HG02885 (cell line): ENCODE measurements at regions not wholly inside any gene's neighbourhood (a gene's known extent, or its start where the extent isn't known, plus 50 kb on each side); places are given as distances from the start of the nearest gene placed in this dataset.

Experiments used
- ATAC-seq: cut with Tn5 transposase; IDR thresholded peaks from one replicate; pipeline ENCODE4 v1.9.1; 2021; ENCODE audit warnings: mild to moderate bottlenecking; ENCODE audit not compliant: unreplicated experiment, poor library complexity

DNA sequence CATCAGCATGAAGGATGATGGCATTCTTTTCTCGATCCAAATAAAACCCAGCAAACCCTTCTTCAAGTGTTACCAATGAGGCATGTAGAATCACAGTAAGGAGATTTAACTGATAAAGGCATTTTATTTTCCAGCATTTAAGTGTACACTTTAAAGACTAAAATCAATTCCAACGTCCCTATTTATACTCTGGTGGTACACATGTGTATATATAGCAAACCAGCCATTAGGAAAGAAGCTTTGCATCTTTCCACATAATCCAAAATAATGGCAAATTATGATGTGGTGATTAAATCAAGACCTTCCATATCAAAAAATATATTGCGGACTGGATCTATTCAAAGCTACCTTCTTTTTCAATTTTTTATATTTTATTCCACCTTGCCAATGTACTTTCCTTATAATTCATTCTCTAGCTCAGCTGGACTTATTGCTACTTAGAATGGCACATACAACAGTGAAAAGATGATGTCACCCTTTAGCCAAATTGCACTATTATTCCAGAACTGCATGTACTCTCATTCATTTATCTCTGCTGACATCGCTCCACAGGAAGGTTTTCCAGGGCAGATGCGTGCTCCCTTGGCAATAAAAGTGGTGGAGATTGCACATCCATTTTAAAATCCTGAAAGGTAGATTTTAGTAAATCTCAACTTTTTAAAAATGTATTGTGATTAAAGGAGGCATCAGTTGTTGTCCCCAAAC lies 63.3 kb upstream of the SLC30A5 start:
- no peak for ATAC-seq

DNA sequence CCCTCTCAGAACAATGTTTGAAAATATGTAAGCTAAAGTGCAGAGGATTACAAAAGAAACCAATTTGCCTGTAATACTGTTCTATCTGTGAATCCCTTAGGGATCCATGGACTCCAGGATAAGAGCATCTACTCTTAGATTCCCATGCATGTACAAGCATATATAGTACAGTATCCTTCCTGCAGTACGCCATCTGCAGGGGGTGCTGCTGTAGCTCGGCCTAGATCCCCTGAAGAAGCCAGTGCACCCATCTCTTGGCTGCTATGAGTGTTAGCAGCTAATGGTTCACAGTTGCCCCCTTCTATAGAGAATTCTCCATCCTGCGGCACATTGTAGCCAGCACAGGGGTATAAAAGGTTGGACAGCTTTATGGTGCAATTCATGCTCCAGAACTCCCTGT lies 61.8 kb upstream of the SLC30A5 start:
- no peak for ATAC-seq

DNA sequence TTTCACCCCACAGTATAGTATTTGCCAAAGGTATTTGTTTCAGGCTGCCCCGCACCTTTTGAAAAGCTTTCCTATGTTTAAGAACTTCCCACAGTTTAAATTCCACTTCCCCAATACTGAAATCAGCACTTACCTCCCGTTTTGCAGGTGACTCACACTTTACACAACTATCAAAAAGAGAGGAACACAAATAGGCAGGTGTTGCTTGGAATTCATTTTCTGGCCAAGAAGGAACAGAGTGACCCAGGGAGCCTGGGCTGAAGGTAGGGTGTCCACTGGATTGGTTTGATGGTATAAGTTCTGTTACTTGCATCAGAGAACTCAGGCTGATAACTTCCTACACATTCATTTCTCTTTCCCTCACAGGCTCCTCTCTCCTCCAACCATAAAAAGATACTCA lies 60.1 kb upstream of the SLC30A5 start:
- ATAC-seq = no peak

- ATAC-seq = no peak
Observed at GRCh38 chr5:69034898-69035297, 58.9 kb upstream of the SLC30A5 start.

GRCh38 chr5:69035665-69036064 lies 58.1 kb upstream of the SLC30A5 start:
- ATAC-seq = no peak

- no peak for ATAC-seq
Observed at GRCh38 chr5:69038539-69038938, 55.3 kb upstream of the SLC30A5 start.

DNA sequence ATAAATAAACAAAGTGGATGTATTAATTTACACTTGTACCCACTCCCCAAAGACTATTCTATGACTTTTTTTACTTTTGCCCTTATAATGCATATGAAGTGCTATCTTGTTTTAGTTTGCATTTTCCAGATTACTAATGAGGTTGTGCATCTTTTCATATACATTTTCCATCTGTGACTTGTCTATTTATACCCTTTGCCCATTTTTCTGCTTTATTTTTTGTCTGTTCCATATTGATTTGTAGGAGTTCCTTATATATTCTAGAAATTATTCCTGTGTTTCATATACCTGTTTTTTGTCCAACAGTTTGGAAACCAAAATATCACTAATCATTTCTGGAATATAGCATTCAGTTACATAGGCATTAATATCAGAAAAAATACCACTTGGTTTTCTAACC lies 54.0 kb upstream of the SLC30A5 start:
- no peak for ATAC-seq

GRCh38 chr5:69042500-69042899 lies 51.3 kb upstream of the SLC30A5 start:
- peak; percentile 24 for ATAC-seq

GRCh38 chr5:69042915-69043654 lies 50.7 kb upstream of the SLC30A5 start:
- ATAC-seq = peak; percentile 96

DNA sequence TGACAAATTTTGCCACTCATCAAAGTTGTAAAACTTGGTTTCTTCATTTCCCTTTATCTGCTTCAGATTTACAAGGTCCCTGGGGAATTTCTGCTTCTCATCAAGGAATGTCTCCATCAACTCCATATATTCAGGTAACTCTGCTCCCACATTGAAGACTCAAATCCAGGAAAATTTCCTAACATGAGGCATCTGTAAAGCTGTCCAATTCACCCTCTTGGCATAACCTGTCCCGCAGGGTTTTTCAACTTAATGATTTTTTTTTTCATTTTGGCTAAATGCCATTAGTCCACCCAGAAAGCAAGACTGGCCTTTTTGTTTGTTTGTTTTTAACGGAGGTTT lies 50.2 kb upstream of the SLC30A5 start:
- ATAC-seq = no peak
